ENCODE measurements at regions not wholly inside any gene's neighbourhood (a gene's known extent, or its start where the extent isn't known, plus 50 kb on each side); places are given as distances from the start of the nearest gene placed in this dataset.

GRCh38 chr12:42690264-42690663 is 100.7 kb upstream of the PRICKLE1 start:
- TF ChIP-seq CTCF (IDR thresholded peaks at IDR 0.05; ENCODE audit: insufficient read depth, low read depth, low read length) = no peak
- TF ChIP-seq EZH2 (IDR thresholded peaks at IDR 0.05; ENCODE audit: insufficient read depth, low read length) = no peak
